Fibroblast of lung (primary cell): ENCODE measurements at regions not wholly inside any gene's neighbourhood (a gene's known extent, or its start where the extent isn't known, plus 50 kb on each side); places are given as distances from the start of the nearest gene placed in this dataset.

ENCODE experiments used
- DNase-seq, 2 donors: peaks; one replicate each; pipeline versions ENCODE4 v3.0.0 to v3.0.0-alpha.2; 2010; ENCODE audit warnings: low read depth in 2 of 2
- H2AFZ ChIP-seq: 2 replicates; pipeline ENCODE4 v1.5.1; 2012; ENCODE audit warnings: low read length, control low read depth, inconsistent platforms
- H3K27ac ChIP-seq: 2 replicates; pipeline ENCODE4 v1.5.1; 2011; ENCODE audit warnings: low read length, control low read depth; ENCODE audit not compliant: insufficient read depth
- H3K27me3 ChIP-seq: 2 replicates; pipeline ENCODE4 v1.5.1; 2011; ENCODE audit warnings: mild to moderate bottlenecking, low read length; ENCODE audit not compliant: control insufficient read depth, insufficient read depth
- H3K36me3 ChIP-seq: 2 replicates; pipeline ENCODE4 v1.5.1; 2011; ENCODE audit warnings: low read length; ENCODE audit not compliant: control insufficient read depth, insufficient read depth
- H3K4me1 ChIP-seq: 2 replicates; pipeline ENCODE4 v1.5.1; 2011; ENCODE audit warnings: low read length; ENCODE audit not compliant: control insufficient read depth, insufficient read depth; ENCODE audit errors: extremely low read depth
- H3K4me2 ChIP-seq: 2 replicates; pipeline ENCODE4 v1.5.1; 2011; ENCODE audit warnings: low read length, control low read depth; ENCODE audit not compliant: insufficient read depth; ENCODE audit errors: extremely low read depth
- H3K4me3 ChIP-seq, 4 experiments: fragments of 200-600 bp in 1 of 4; sonication (generic) in 1 of 4; replicated peaks in 1 of 4; 2 replicates each; pipeline ENCODE4 v1.5.1; 2011 to 2016; ENCODE audit warnings: low read length in 4 of 4, low read depth in 3 of 4, mild to moderate bottlenecking in 3 of 4, control low read depth in 2 of 4, inconsistent platforms in 1 of 4, mixed read lengths in 1 of 4; ENCODE audit not compliant: insufficient read depth in 1 of 4; ENCODE audit errors: control extremely low read depth in 1 of 4
- H3K79me2 ChIP-seq: 2 replicates; pipeline ENCODE4 v1.5.1; 2012; ENCODE audit warnings: mild to moderate bottlenecking, low read length, inconsistent platforms; ENCODE audit not compliant: control insufficient read depth, insufficient read depth
- H3K9ac ChIP-seq: 2 replicates; pipeline ENCODE4 v1.5.1; 2011; ENCODE audit warnings: mild to moderate bottlenecking, low read length, control low read depth; ENCODE audit not compliant: insufficient read depth
- H3K9me3 ChIP-seq: 2 replicates; pipeline ENCODE4 v1.5.1; 2012; ENCODE audit warnings: low read depth, low read length; ENCODE audit not compliant: control insufficient read depth, insufficient read depth
- H4K20me1 ChIP-seq: 2 replicates; pipeline ENCODE4 v1.5.1; 2011; ENCODE audit warnings: low read length; ENCODE audit not compliant: control insufficient read depth, insufficient read depth; ENCODE audit errors: extremely low read depth
- EZH2 ChIP-seq: IDR thresholded peaks from 2 replicates; pipeline ENCODE4 v1.5.1; 2012; ENCODE audit warnings: low read length, control low read depth, mild to moderate bottlenecking; ENCODE audit errors: missing control alignments
- TF ChIP-seq, protein P1 (sequence below), 2 donors: IDR thresholded peaks in 1 of 2; conservative IDR thresholded peaks in 1 of 2; 1 replicate in 1 of 2; 2 replicates in 1 of 2; pipeline ENCODE4 v1.5.1; 2011 to 2012; ENCODE audit warnings: low read length in 2 of 2, control low read depth in 1 of 2, inconsistent platforms in 1 of 2, low read depth in 1 of 2, mild to moderate bottlenecking in 1 of 2

DNA sequence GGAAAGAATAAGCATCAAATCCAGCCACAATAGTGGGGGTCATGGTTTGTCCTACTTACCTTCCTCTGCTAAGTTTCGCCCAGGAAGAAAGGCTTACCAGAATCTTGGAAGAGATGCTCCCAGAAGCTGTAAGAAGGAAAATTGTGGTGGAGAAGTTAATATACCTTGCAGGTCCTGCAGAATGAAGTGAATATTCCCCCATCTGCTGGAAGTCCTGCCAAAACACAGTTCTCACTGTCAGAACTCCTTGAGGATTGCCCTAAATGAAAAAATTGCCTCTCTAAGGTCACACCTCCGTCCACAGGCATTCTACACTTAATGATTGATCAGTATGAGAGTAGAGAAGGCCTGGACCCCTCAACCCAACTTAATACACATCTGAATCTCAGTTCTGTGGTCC is 78.4 kb upstream of the RGS21 start:
- no peak overlapping the region for H3K4me3 ChIP-seq
- H3K36me3 ChIP-seq: no peaks in the 10 kb centered on the region
- no peak overlapping the region for H3K9ac ChIP-seq
- no peak overlapping the region for H3K27ac ChIP-seq
- DNase-seq: no peak
- no peak overlapping the region for H3K4me2 ChIP-seq
- H3K4me1 ChIP-seq: no peaks in the 10 kb centered on the region
- no peaks in the 10 kb centered on the region for H3K9me3 ChIP-seq
- H4K20me1 ChIP-seq: no peaks in the 10 kb centered on the region
- no peaks in the 10 kb centered on the region for H3K79me2 ChIP-seq
- H2AFZ ChIP-seq: no peak overlapping the region
- TF ChIP-seq, protein P1, sequence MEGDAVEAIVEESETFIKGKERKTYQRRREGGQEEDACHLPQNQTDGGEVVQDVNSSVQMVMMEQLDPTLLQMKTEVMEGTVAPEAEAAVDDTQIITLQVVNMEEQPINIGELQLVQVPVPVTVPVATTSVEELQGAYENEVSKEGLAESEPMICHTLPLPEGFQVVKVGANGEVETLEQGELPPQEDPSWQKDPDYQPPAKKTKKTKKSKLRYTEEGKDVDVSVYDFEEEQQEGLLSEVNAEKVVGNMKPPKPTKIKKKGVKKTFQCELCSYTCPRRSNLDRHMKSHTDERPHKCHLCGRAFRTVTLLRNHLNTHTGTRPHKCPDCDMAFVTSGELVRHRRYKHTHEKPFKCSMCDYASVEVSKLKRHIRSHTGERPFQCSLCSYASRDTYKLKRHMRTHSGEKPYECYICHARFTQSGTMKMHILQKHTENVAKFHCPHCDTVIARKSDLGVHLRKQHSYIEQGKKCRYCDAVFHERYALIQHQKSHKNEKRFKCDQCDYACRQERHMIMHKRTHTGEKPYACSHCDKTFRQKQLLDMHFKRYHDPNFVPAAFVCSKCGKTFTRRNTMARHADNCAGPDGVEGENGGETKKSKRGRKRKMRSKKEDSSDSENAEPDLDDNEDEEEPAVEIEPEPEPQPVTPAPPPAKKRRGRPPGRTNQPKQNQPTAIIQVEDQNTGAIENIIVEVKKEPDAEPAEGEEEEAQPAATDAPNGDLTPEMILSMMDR (conservative IDR thresholded peaks at IDR 0.05 in 1 of 2, IDR thresholded peaks at IDR 0.05 in 1 of 2; ENCODE audit: low read depth in 1 of 2, low read length in 2 of 2): no peak
- no peak for TF ChIP-seq EZH2
- H3K27me3 ChIP-seq: no peaks in the 10 kb centered on the region

DNA sequence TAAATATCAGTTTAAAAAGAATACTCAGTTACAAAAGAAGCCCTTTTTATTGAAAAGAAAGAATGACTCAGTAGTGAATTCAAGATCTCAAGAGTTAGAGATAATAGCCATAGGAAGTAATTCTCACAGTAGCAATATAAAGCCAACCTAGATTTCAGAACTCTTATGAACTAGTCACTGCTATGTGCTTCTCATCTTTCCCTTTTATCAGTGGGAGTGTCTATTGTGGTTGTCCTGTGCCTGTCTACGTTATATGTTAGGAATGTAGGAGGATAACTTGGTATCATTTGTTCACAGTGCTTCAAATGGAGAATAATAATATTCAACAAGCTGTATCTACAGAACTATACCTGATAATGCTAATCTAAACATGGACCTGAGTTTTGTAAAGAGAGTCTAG is 73.1 kb upstream of the RGS21 start:
- Histone ChIP-seq H3K4me2 (no peak overlapping the region), H3K4me1 (no peaks in the 10 kb centered on the region), H3K27ac (no peak overlapping the region), H2AFZ (no peak overlapping the region), H3K9ac (no peak overlapping the region), H4K20me1 (no peaks in the 10 kb centered on the region), H3K9me3 (no peaks in the 10 kb centered on the region), H3K4me3 (no peak overlapping the region), H3K36me3 (no peaks in the 10 kb centered on the region), H3K79me2 (no peaks in the 10 kb centered on the region), H3K27me3 (no peaks in the 10 kb centered on the region)
- DNase-seq: no peak
- no peak for TF ChIP-seq EZH2
- TF ChIP-seq, protein P1 (conservative IDR thresholded peaks at IDR 0.05 in 1 of 2, IDR thresholded peaks at IDR 0.05 in 1 of 2; ENCODE audit: low read depth in 1 of 2, low read length in 2 of 2): no peak

DNA sequence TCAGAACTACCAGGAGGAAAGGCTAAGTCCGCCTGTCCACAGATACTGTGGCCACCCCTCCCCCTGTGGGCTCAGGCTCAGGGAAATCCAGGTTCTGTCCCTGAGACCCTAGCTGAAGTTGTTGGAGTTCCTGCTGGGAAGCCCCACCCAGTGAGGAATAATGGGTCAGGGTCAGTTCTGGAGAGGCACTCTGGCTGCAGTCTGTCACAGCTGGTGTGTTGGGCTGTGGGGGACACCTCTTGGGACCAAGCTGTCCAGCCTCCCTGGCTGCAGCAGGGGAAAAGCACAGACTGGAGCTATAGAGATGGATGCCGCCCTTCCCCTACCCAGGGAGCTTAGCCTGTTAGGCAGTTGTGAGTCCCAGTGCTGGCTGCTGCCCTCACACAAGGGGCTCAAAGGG is 65.1 kb upstream of the RGS21 start:
- no peaks in the 10 kb centered on the region for H4K20me1 ChIP-seq
- H3K27ac ChIP-seq: no peak overlapping the region
- no peaks in the 10 kb centered on the region for H3K4me1 ChIP-seq
- DNase-seq: no peak
- no peaks in the 10 kb centered on the region for H3K79me2 ChIP-seq
- H2AFZ ChIP-seq: no peak overlapping the region
- H3K9ac ChIP-seq: no peak overlapping the region
- H3K4me3 ChIP-seq: no peak overlapping the region
- TF ChIP-seq, protein P1 (conservative IDR thresholded peaks at IDR 0.05 in 1 of 2, IDR thresholded peaks at IDR 0.05 in 1 of 2; ENCODE audit: low read depth in 1 of 2, low read length in 2 of 2): no peak
- TF ChIP-seq EZH2: no peak
- H3K9me3 ChIP-seq: no peaks in the 10 kb centered on the region
- no peaks in the 10 kb centered on the region for H3K27me3 ChIP-seq
- H3K4me2 ChIP-seq: no peak overlapping the region
- no peaks in the 10 kb centered on the region for H3K36me3 ChIP-seq
